ENCODE measurements at regions not wholly inside any gene's neighbourhood (a gene's known extent, or its start where the extent isn't known, plus 50 kb on each side); places are given as distances from the start of the nearest gene placed in this dataset.

DNA sequence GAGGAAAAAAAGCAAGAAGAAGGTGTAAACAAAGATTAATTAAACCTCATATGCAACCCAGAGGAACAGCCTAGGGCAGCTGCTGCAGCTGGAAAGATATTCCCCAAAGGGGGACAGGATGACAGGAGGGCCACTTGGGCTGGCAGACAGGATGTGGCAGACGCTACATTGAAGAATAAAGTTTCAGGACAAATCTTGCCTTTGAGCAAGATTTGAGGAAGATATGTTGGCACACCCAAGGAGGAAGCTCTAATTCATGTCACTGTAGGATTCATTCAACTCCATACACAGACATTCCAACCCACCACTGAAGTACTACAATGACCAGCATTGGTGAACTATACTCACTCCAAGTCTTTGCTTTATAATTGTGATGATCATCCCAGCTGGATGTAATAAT is 504.0 kb downstream of the SHQ1 start (continued):
- TF ChIP-seq POLR2AphosphoS5 (IDR thresholded peaks at IDR 0.05; ENCODE audit: low read depth, low read length), result no peak
- no peak for TF ChIP-seq POU5F1 (IDR thresholded peaks at IDR 0.05; ENCODE audit: low read depth, low read length)
- TF ChIP-seq JUN (IDR thresholded peaks at IDR 0.05; ENCODE audit: low read depth, low read length), result no peak
- TF ChIP-seq CHD1 (IDR thresholded peaks at IDR 0.05; ENCODE audit: low read depth, low read length), result no peak

Data from H1 (cell line).